SK-N-SH treated with all-trans-retinoic acid at 6 μM for 48 hours (cell line): ENCODE measurements at regions not wholly inside any gene's neighbourhood (a gene's known extent, or its start where the extent isn't known, plus 50 kb on each side); places are given as distances from the start of the nearest gene placed in this dataset.

Experiments used
- ATAC-seq: fragments of 200-7000 bp; cut with Tn5 transposase; 3 replicates; pipeline ENCODE4 v1.9.1; 2020; ENCODE audit warnings: mild to moderate bottlenecking, moderate library complexity
- ARNTL ChIP-seq: fragments of 450-650 bp; formaldehyde crosslinking; IDR thresholded peaks from 2 replicates; pipeline ENCODE4 v1.5.0; 2020; ENCODE audit warnings: low read depth, mild to moderate bottlenecking, moderate library complexity, borderline replicate concordance
- BACH2 ChIP-seq: fragments of 250-450 bp; sonication (Bioruptor Pico); IDR thresholded peaks from 2 replicates; pipeline ENCODE4 v1.9.0; 2021; ENCODE audit warnings: mild to moderate bottlenecking, borderline replicate concordance
- CREB5 ChIP-seq: fragments of 250-450 bp; sonication (Bioruptor Pico); IDR thresholded peaks from 2 replicates; pipeline ENCODE4 v1.5.1; 2020; ENCODE audit warnings: low read depth, mild to moderate bottlenecking, moderate library complexity
- CSDC2 ChIP-seq: fragments of 250-450 bp; sonication (Bioruptor Pico); IDR thresholded peaks from 2 replicates; pipeline ENCODE4 v1.5.0; 2020; ENCODE audit warnings: mild to moderate bottlenecking, moderate library complexity
- CSRNP3 ChIP-seq: fragments of 250-450 bp; sonication (Bioruptor Pico); IDR thresholded peaks from 2 replicates; pipeline ENCODE4 v1.5.1; 2021; ENCODE audit warnings: mild to moderate bottlenecking, moderate library complexity
- ESRRG ChIP-seq: fragments of 250-450 bp; sonication (Bioruptor Pico); IDR thresholded peaks from 2 replicates; pipeline ENCODE4 v1.6.1; 2021; ENCODE audit warnings: mild to moderate bottlenecking
- GLIS3 ChIP-seq: fragments of 250-450 bp; sonication (Bioruptor Pico); IDR thresholded peaks from 2 replicates; pipeline ENCODE4 v1.5.0; 2020; ENCODE audit warnings: mild to moderate bottlenecking, moderate library complexity
- ISL1 ChIP-seq: fragments of 250-450 bp; sonication (Bioruptor Pico); IDR thresholded peaks from 2 replicates; pipeline ENCODE4 v2.1.2; 2022; ENCODE audit warnings: mild to moderate bottlenecking, moderate library complexity
- OSR1 ChIP-seq: fragments of 250-450 bp; sonication (Bioruptor Pico); IDR thresholded peaks from 2 replicates; pipeline ENCODE4 v1.8.0; 2022; ENCODE audit warnings: moderate library complexity, mild to moderate bottlenecking, inconsistent platforms
- PPARA ChIP-seq: fragments of 250-450 bp; sonication (Bioruptor Pico); IDR thresholded peaks from 2 replicates; pipeline ENCODE4 v1.5.0; 2020; ENCODE audit warnings: mild to moderate bottlenecking, borderline replicate concordance
- RARB ChIP-seq: fragments of 250-450 bp; sonication (Bioruptor Pico); IDR thresholded peaks from 2 replicates; pipeline ENCODE4 v1.8.0; 2021; ENCODE audit warnings: mild to moderate bottlenecking, moderate library complexity
- SNAI2 ChIP-seq: fragments of 250-450 bp; sonication (Bioruptor Pico); IDR thresholded peaks from 2 replicates; pipeline ENCODE4 v1.5.0; 2020; ENCODE audit warnings: mild to moderate bottlenecking, moderate library complexity
- TCF4 ChIP-seq: fragments of 250-450 bp; sonication (Bioruptor Pico); IDR thresholded peaks from 2 replicates; pipeline ENCODE4 v1.8.0; 2021; ENCODE audit warnings: mild to moderate bottlenecking, moderate library complexity, borderline replicate concordance
- TOX ChIP-seq: fragments of 250-450 bp; sonication (Bioruptor Pico); IDR thresholded peaks from 2 replicates; pipeline ENCODE4 v1.8.0; 2021; ENCODE audit warnings: mild to moderate bottlenecking, moderate library complexity, borderline replicate concordance
- ZC3H10 ChIP-seq: fragments of 250-450 bp; sonication (Bioruptor Pico); IDR thresholded peaks from 2 replicates; pipeline ENCODE4 v1.5.1; 2021; ENCODE audit warnings: mild to moderate bottlenecking, moderate library complexity
- ZFP3 ChIP-seq: fragments of 250-450 bp; sonication (Bioruptor Pico); IDR thresholded peaks from 2 replicates; pipeline ENCODE4 v1.5.0; 2020; ENCODE audit warnings: mild to moderate bottlenecking, moderate library complexity
- ZFP30 ChIP-seq: fragments of 450-650 bp; formaldehyde crosslinking; IDR thresholded peaks from 2 replicates; pipeline ENCODE4 v1.5.0; 2022; ENCODE audit warnings: mild to moderate bottlenecking, moderate library complexity
- ZNF565 ChIP-seq: fragments of 450-650 bp; formaldehyde crosslinking; conservative IDR thresholded peaks from 2 replicates; pipeline ENCODE4 v1.5.0; 2020; ENCODE audit warnings: low read depth, mild to moderate bottlenecking, moderate library complexity
- ZNF70 ChIP-seq: fragments of 450-650 bp; formaldehyde crosslinking; IDR thresholded peaks from 2 replicates; pipeline ENCODE4 v1.5.0; 2020; ENCODE audit warnings: mild to moderate bottlenecking, moderate library complexity
- ZNF8 ChIP-seq: fragments of 450-650 bp; formaldehyde crosslinking; IDR thresholded peaks from 2 replicates; pipeline ENCODE4 v1.5.0; 2020; ENCODE audit warnings: mild to moderate bottlenecking, moderate library complexity
- TF ChIP-seq, protein P1 (sequence below): fragments of 250-450 bp; sonication (Bioruptor Pico); IDR thresholded peaks from 2 replicates; pipeline ENCODE4 v1.5.0; 2020; ENCODE audit warnings: mild to moderate bottlenecking, moderate library complexity
- TF ChIP-seq, protein P2 (sequence below): fragments of 250-450 bp; sonication (Bioruptor Pico); IDR thresholded peaks from 2 replicates; pipeline ENCODE4 v1.8.0; 2021; ENCODE audit warnings: low read depth, mild to moderate bottlenecking, moderate library complexity, borderline replicate concordance

DNA sequence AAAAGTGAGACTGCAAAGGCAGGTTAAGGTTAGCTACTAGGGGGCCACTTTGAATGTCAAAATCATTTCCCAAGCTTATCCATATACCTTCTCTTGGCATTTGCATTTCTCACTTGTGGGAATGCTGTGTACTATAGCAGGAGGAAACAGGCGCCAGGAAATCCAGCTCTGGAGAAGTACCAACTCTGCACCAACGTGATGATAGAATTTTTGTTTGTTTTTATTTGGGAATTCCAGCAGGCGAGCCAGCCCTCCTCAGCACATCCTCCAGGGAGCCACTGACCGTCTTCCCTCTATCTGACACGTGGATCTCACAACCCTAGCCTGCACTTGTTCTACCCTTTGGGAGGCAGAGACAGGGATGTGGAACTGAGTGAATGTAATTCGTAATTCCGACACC is 318.0 kb downstream of the ACTL7B start:
- ATAC-seq = no peak
- TF ChIP-seq CSRNP3 = no peak
- TF ChIP-seq OSR1 = no peak
- TF ChIP-seq ZNF8 (CRISPR knock-in tag) = no peak
- TF ChIP-seq, protein P1, sequence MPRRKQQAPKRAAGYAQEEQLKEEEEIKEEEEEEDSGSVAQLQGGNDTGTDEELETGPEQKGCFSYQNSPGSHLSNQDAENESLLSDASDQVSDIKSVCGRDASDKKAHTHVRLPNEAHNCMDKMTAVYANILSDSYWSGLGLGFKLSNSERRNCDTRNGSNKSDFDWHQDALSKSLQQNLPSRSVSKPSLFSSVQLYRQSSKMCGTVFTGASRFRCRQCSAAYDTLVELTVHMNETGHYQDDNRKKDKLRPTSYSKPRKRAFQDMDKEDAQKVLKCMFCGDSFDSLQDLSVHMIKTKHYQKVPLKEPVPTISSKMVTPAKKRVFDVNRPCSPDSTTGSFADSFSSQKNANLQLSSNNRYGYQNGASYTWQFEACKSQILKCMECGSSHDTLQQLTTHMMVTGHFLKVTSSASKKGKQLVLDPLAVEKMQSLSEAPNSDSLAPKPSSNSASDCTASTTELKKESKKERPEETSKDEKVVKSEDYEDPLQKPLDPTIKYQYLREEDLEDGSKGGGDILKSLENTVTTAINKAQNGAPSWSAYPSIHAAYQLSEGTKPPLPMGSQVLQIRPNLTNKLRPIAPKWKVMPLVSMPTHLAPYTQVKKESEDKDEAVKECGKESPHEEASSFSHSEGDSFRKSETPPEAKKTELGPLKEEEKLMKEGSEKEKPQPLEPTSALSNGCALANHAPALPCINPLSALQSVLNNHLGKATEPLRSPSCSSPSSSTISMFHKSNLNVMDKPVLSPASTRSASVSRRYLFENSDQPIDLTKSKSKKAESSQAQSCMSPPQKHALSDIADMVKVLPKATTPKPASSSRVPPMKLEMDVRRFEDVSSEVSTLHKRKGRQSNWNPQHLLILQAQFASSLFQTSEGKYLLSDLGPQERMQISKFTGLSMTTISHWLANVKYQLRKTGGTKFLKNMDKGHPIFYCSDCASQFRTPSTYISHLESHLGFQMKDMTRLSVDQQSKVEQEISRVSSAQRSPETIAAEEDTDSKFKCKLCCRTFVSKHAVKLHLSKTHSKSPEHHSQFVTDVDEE (CRISPR knock-in tag) = no peak
- no peak for TF ChIP-seq CREB5 (CRISPR knock-in tag)
- TF ChIP-seq, protein P2, sequence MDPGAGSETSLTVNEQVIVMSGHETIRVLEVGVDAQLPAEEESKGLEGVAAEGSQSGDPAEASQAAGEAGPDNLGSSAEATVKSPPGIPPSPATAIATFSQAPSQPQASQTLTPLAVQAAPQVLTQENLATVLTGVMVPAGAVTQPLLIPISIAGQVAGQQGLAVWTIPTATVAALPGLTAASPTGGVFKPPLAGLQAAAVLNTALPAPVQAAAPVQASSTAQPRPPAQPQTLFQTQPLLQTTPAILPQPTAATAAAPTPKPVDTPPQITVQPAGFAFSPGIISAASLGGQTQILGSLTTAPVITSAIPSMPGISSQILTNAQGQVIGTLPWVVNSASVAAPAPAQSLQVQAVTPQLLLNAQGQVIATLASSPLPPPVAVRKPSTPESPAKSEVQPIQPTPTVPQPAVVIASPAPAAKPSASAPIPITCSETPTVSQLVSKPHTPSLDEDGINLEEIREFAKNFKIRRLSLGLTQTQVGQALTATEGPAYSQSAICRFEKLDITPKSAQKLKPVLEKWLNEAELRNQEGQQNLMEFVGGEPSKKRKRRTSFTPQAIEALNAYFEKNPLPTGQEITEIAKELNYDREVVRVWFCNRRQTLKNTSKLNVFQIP (CRISPR knock-in tag) = no peak
- TF ChIP-seq BACH2 (CRISPR knock-in tag) = no peak
- TF ChIP-seq TCF4 (CRISPR knock-in tag) = no peak
- TF ChIP-seq ARNTL (CRISPR knock-in tag) = no peak
- no peak for TF ChIP-seq ESRRG (CRISPR knock-in tag)
- no peak for TF ChIP-seq ZFP3 (CRISPR knock-in tag)
- TF ChIP-seq ZC3H10 = no peak
- no peak for TF ChIP-seq GLIS3 (CRISPR knock-in tag)
- no peak for TF ChIP-seq TOX (CRISPR knock-in tag)
- no peak for TF ChIP-seq PPARA (CRISPR knock-in tag)
- TF ChIP-seq ZNF70 (CRISPR knock-in tag) = no peak

GRCh38 chr9:108536836-108537601 is 318.8 kb downstream of the ACTL7B start:
- ATAC-seq = no peak
- TF ChIP-seq TOX (CRISPR knock-in tag) (no peak), ZFP30 (CRISPR knock-in tag) (no peak), ZNF8 (CRISPR knock-in tag) (no peak), ARNTL (CRISPR knock-in tag) (no peak), TCF4 (CRISPR knock-in tag) (no peak), PPARA (CRISPR knock-in tag) (no peak), RARB (CRISPR knock-in tag) (no peak), ZC3H10 (no peak), GLIS3 (CRISPR knock-in tag) (no peak), ISL1 (CRISPR knock-in tag) (no peak), BACH2 (CRISPR knock-in tag) (no peak), CSRNP3 (no peak), ESRRG (CRISPR knock-in tag) (no peak), ZNF565 (CRISPR knock-in tag) (no peak), CSDC2 (CRISPR knock-in tag) (no peak), ZNF70 (CRISPR knock-in tag) (no peak), SNAI2 (CRISPR knock-in tag) (no peak)
- TF ChIP-seq, protein P2 (CRISPR knock-in tag) = no peak
- TF ChIP-seq, protein P1 (CRISPR knock-in tag) = no peak
